ENCODE measurements at regions not wholly inside any gene's neighbourhood (a gene's known extent, or its start where the extent isn't known, plus 50 kb on each side); places are given as distances from the start of the nearest gene placed in this dataset.
"Not testable (repeated sequence)": the region's sequence is repeated elsewhere in the genome, so short reads cannot be mapped to it uniquely, and the experiment has no call there.

DNA sequence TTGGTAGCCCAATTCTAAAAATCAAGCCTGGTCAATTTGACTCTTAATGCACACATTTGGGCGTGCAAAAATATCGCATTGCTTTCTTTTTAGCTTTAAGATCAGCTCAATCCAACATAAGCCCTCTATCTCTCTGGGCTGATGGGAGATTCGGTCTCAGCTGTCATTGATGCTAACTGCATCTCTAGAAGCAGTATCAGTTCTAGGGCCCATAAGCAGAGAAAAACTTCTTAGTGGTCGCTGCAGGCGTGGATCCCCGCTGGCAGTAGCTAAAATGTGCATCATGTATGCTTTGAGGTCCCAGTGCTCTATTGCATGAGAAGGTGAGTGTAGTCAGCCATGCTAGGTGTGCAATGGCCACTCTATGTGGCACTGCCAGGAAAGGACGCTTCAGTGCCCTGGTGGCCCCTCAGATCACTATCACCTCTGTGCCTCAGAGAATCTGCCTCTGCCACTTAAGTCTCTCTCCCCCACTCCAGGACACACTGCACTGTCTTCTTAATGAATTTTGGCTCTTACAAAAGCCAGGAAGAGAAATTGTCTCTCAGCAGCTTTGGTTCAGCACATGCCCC, 79.7 kb upstream of the GADD45A start:
- CTCF ChIA-PET, result no interaction called here
- H3K9me3 Mint-ChIP-seq, result no peaks in the 10 kb centered on the region
- peaks cover 12% of the 10 kb centered on the region for H3K27me3 Mint-ChIP-seq
- no peak for DNase-seq
- H3K4me1 Mint-ChIP-seq, result no peaks in the 10 kb centered on the region
- POLR2A ChIA-PET, result no interaction called here
- no peak overlapping the region for H3K4me3 Mint-ChIP-seq
- no peak overlapping the region for H3K27ac Mint-ChIP-seq
- no peaks in the 10 kb centered on the region for H3K36me3 Mint-ChIP-seq (ENCODE audit: low read depth)

DNA sequence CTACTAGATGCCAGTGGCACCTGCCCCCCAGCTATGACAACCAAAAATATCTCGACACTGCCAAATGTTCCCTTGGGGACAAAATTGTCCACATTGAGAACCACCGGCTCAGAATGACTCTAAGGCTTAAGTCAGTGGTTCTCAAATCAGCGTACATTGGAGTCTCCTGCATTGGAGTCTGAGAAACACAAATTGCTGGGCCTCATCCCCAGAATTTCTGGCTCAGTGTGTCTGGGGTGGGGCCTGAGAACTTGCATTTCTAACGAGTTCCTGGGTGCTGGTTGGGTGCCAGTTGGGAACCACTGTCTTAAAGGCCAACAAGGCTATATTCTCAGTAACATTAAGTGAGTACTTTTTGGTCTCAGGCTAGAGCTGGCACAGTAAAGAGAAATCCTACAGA, 77.7 kb upstream of the GADD45A start:
- Mint-ChIP-seq H3K4me1 (no peaks in the 10 kb centered on the region), H3K9me3 (no peaks in the 10 kb centered on the region), H3K4me3 (no peak overlapping the region), H3K27ac (no peak overlapping the region), H3K36me3 (ENCODE audit: low read depth) (no peaks in the 10 kb centered on the region), H3K27me3 (peaks cover 12% of the 10 kb centered on the region)
- DNase-seq, result no peak
- ChIA-PET CTCF (no interaction called here), POLR2A (no interaction called here)

DNA sequence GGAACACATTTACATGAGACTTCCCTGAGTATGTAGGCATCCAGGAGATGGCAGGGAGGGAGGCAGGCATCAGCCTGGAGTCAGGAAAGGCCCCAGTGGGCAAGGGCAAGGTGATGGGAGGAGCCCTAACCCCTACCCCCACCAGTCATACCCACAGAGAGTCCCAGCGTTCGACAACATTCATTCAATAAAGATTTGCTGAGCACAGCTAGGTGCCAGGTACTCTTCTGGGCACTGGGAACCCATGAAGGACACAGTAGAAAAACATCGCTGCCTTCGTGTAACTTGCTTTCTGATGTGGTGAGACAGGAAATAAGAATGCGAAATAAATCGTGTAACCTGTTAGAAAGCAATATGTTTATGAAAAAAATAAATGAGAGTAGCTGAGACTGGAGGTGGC, 77.3 kb upstream of the GADD45A start:
- no peak overlapping the region for H3K27ac Mint-ChIP-seq
- ChIA-PET POLR2A (no interaction called here), CTCF (interaction anchor here (0.8 to 1.0 kb wide), 2 partner anchors 47 to 152 kb away, joined by 3 to 6 read pairs; no protein-coding TSS in a partner anchor)
- peaks cover 7% of the 10 kb centered on the region for H3K27me3 Mint-ChIP-seq
- no peaks in the 10 kb centered on the region for H3K36me3 Mint-ChIP-seq (ENCODE audit: low read depth)
- H3K4me3 Mint-ChIP-seq, result no peak overlapping the region
- DNase-seq, result no peak
- H3K4me1 Mint-ChIP-seq, result peaks cover 4% of the 10 kb centered on the region
- H3K9me3 Mint-ChIP-seq, result no peaks in the 10 kb centered on the region

GRCh38 chr1:67608661-67609576, 76.1 kb upstream of the GADD45A start:
- ChIA-PET CTCF (interaction anchor here (0.8 to 1.0 kb wide), 2 partner anchors 48 to 151 kb away, joined by 3 to 6 read pairs; no protein-coding TSS in a partner anchor), POLR2A (interaction anchor here (0.5 kb wide), 1 partner anchor 440 kb away, joined by 5 read pairs; no protein-coding TSS in a partner anchor)
- Mint-ChIP-seq H3K27me3 (peaks cover 5% of the 10 kb centered on the region), H3K36me3 (ENCODE audit: low read depth) (no peaks in the 10 kb centered on the region), H3K4me3 (no peak overlapping the region), H3K4me1 (peaks cover 4% of the 10 kb centered on the region), H3K9me3 (no peaks in the 10 kb centered on the region), H3K27ac (no peak overlapping the region)
- no peak for DNase-seq

DNA sequence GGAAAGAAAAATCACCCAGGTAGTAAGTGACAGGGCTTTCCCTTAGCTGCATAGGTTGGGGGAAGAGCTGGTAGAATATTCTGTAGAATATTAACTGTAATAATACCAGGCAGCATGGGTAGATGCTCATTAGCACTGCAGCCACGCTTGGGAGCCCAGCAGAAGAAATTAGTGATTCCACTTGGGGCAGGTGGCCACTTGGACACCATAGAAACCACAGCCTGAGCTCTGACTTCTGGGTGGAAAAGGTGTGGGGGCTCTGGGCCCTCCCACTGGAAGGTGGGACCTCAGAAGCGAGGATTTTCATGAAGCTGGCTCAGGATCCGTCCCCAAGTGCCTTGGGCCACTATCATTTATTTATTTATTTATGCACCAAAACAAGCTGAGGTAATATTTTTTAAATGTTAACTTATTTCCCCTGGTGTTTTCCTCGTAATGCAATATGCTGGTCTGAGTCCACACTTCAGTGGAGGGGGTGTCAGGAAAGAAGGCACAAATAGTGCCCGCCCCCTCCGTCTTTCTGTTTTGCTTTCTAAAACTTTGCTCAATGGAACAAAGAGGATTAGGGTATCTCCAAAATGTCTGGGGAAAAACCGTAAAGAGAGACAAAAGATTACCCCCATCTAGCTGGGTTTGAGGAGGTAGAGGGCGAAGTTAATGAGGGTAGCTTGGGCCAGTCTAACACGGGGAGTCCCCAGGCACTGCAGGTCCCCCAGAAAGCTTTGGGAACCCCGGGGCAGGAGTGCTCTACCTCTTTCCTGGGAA, 75.2 kb upstream of the GADD45A start:
- peaks cover 7% of the 10 kb centered on the region for H3K27me3 Mint-ChIP-seq
- CTCF ChIA-PET, result no interaction called here
- DNase-seq, result no peak
- H3K4me1 Mint-ChIP-seq, result peaks cover 4% of the 10 kb centered on the region
- POLR2A ChIA-PET, result interaction anchor here (0.5 kb wide), 1 partner anchor 439 kb away, joined by 5 read pairs; no protein-coding TSS in a partner anchor
- H3K36me3 Mint-ChIP-seq (ENCODE audit: low read depth), result no peaks in the 10 kb centered on the region
- H3K9me3 Mint-ChIP-seq, result no peaks in the 10 kb centered on the region
- H3K27ac Mint-ChIP-seq, result no peak overlapping the region
- H3K4me3 Mint-ChIP-seq, result no peak overlapping the region

- no peak overlapping the region for H3K4me3 Mint-ChIP-seq
- peaks cover 12% of the 10 kb centered on the region for H3K27me3 Mint-ChIP-seq
- ChIA-PET POLR2A (no interaction called here), CTCF (no interaction called here)
- no peaks in the 10 kb centered on the region for H3K9me3 Mint-ChIP-seq
- DNase-seq, result no peak
- H3K4me1 Mint-ChIP-seq, result peaks cover 4% of the 10 kb centered on the region
- H3K27ac Mint-ChIP-seq, result no peak overlapping the region
- no peaks in the 10 kb centered on the region for H3K36me3 Mint-ChIP-seq (ENCODE audit: low read depth)
Measured at GRCh38 chr1:67610450-67610849, 74.6 kb upstream of the GADD45A start.

- H3K9me3 Mint-ChIP-seq, result no peaks in the 10 kb centered on the region
- H3K27me3 Mint-ChIP-seq, result peaks cover 12% of the 10 kb centered on the region
- H3K4me1 Mint-ChIP-seq, result peaks cover 4% of the 10 kb centered on the region
- DNase-seq, result no peak
- no peak overlapping the region for H3K4me3 Mint-ChIP-seq
- H3K36me3 Mint-ChIP-seq (ENCODE audit: low read depth), result no peaks in the 10 kb centered on the region
- CTCF ChIA-PET, result no interaction called here
- POLR2A ChIA-PET, result no interaction called here
- no peak overlapping the region for H3K27ac Mint-ChIP-seq
Measured at GRCh38 chr1:67611846-67612245, 73.2 kb upstream of the GADD45A start.

DNA sequence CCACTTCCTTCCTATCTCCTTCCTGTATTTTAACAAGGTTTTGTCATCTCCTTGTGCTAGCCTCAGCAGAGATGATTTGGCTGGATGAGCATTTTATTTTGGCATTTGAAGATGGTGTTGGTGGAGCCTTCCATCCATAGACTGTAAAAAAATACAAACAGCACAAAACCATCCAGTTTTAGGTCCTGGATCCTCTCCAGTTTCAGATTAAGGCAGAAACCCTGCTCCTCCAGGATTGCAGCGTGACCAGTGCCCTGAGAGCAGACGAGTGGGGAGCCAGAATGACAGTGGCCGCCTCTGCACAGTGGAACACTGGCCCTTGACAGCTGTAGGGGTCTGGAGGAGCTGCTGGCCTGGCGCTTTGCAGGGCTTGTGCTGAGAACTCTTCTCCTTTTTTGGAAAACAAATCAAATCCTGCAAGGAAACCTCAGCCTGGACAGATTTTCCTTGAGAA, 72.2 kb upstream of the GADD45A start:
- CTCF ChIA-PET, result no interaction called here

GRCh38 chr1:67613479-67613878, 71.5 kb upstream of the GADD45A start:
- not testable (repeated sequence) for H3K4me1 Mint-ChIP-seq

More for the DNA sequence above, 72.2 kb upstream of the GADD45A start:
- H3K9me3 Mint-ChIP-seq, result no peaks in the 10 kb centered on the region
- no peaks in the 10 kb centered on the region for H3K36me3 Mint-ChIP-seq (ENCODE audit: low read depth)
- H3K27ac Mint-ChIP-seq, result no peak overlapping the region
- peaks cover 4% of the 10 kb centered on the region for H3K4me1 Mint-ChIP-seq
- H3K4me3 Mint-ChIP-seq, result no peak overlapping the region
- POLR2A ChIA-PET, result no interaction called here
- H3K27me3 Mint-ChIP-seq, result peaks cover 14% of the 10 kb centered on the region
- DNase-seq, result no peak

DNA sequence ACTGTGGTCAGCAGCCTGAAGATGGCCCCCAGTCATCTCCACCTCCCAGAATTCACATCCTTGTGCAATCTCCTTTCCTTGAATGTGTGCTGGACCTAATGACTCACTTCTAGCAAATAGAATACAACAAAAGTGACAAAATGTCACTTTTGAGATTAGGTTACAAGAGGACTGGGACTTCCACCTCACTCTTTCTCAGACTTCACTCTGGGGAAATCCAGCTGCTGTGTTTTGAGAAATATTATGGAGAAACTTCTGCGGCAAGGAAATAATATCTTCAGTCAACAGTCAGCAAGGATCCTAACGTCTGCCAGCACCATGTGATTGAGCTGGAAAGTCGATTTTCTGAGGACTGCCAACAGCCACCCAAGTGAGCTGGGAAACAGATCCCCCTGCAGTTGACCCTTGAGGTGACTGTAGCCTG, 70.5 kb upstream of the GADD45A start:
- H3K27ac Mint-ChIP-seq, result no peak overlapping the region
- ChIA-PET POLR2A (no interaction called here), CTCF (no interaction called here)
- no peaks in the 10 kb centered on the region for H3K9me3 Mint-ChIP-seq
- H3K36me3 Mint-ChIP-seq (ENCODE audit: low read depth), result no peaks in the 10 kb centered on the region
- no peak overlapping the region for H3K4me3 Mint-ChIP-seq
- DNase-seq, result no peak
- peaks cover 4% of the 10 kb centered on the region for H3K4me1 Mint-ChIP-seq
- H3K27me3 Mint-ChIP-seq, result peaks cover 23% of the 10 kb centered on the region

More at GRCh38 chr1:67613479-67613878, 71.5 kb upstream of the GADD45A start:
- H3K36me3 Mint-ChIP-seq (ENCODE audit: low read depth); H3K27ac Mint-ChIP-seq; H3K9me3 Mint-ChIP-seq; H3K4me3 Mint-ChIP-seq; CTCF ChIA-PET; POLR2A ChIA-PET; DNase-seq: not testable (repeated sequence)
- H3K27me3 Mint-ChIP-seq, result peaks cover 17% of the 10 kb centered on the region

DNA sequence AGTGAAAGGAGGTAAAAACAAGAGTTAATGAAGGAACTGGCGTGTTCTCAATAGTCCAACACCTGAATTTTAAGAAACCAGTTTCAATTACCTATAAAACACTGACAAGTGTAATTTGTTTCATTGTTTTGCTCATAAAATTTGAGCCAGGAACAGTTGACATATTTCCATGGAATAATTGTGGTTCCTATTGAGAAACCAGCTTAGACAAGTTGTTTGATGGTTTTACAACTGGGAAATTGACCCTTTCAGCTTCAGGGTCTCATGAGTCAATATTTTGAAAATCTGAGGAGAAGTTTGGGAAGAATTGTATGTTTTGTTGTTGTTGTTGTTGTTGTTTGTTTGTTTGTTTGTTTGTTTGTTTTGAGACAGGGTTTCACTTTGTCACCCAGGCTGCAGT, 69.1 kb upstream of the GADD45A start:
- DNase-seq, result no peak
- ChIA-PET CTCF (no interaction called here), POLR2A (no interaction called here)
- Mint-ChIP-seq H3K27me3 (peaks cover 26% of the 10 kb centered on the region), H3K9me3 (no peaks in the 10 kb centered on the region), H3K27ac (no peak overlapping the region), H3K4me1 (peaks cover 4% of the 10 kb centered on the region), H3K36me3 (ENCODE audit: low read depth) (no peaks in the 10 kb centered on the region), H3K4me3 (no peak overlapping the region)

- POLR2A ChIA-PET, result no interaction called here
- Mint-ChIP-seq H3K36me3 (ENCODE audit: low read depth) (no peaks in the 10 kb centered on the region), H3K9me3 (no peaks in the 10 kb centered on the region), H3K4me1 (peaks cover 4% of the 10 kb centered on the region), H3K4me3 (no peak overlapping the region), H3K27ac (no peak overlapping the region), H3K27me3 (peaks cover 26% of the 10 kb centered on the region)
- no peak for DNase-seq
- CTCF ChIA-PET, result no interaction called here
Measured at GRCh38 chr1:67616394-67616985, 68.5 kb upstream of the GADD45A start.

Measured in activated CD4-positive, alpha-beta memory T cell treated with anti-CD3 and anti-CD28 coated beads, Interleukin-2, amount 10 ng/mL, durations not matched to agents 7 days and 5 days (primary cell).